Vagina (tissue), 2 donors: ENCODE measurements at regions not wholly inside any gene's neighbourhood (a gene's known extent, or its start where the extent isn't known, plus 50 kb on each side); places are given as distances from the start of the nearest gene placed in this dataset.

ENCODE experiments used
- CTCF ChIP-seq, 3 experiments: fragments of 450-650 bp in 2 of 3; fragments of 200-600 bp in 1 of 3; sonication (generic) in 1 of 3; IDR thresholded peaks; one replicate each; pipeline ENCODE4 v1.5.1; 2017 to 2019; ENCODE audit warnings: antibody characterized with exemption in 3 of 3, mild to moderate bottlenecking in 2 of 3, moderate library complexity in 2 of 3
- POLR2A ChIP-seq, 2 donors: fragments of 450-650 bp; IDR thresholded peaks; one replicate each; pipeline ENCODE4 v1.6.1; 2017; ENCODE audit warnings: antibody characterized with exemption in 2 of 2, mild to moderate bottlenecking in 2 of 2, moderate library complexity in 2 of 2
- POLR2AphosphoS5 ChIP-seq, 2 donors: sonication (generic); formaldehyde crosslinking; IDR thresholded peaks; one replicate each; pipeline ENCODE4 v1.9.0; 2017; ENCODE audit warnings: antibody characterized with exemption in 2 of 2, mild to moderate bottlenecking in 2 of 2, low read depth in 1 of 2; ENCODE audit not compliant: insufficient read depth in 1 of 2

GRCh38 chr11:129319751-129320150 lies 55.9 kb upstream of the BARX2 start:
- TF ChIP-seq POLR2A (IDR thresholded peaks at IDR 0.05), result no peak
- no peak for TF ChIP-seq CTCF (IDR thresholded peaks at IDR 0.05)
- no peak for TF ChIP-seq POLR2AphosphoS5 (IDR thresholded peaks at IDR 0.05; ENCODE audit: insufficient read depth in 1 of 2, low read depth in 1 of 2)
